HUES48 (cell line): ENCODE measurements at regions not wholly inside any gene's neighbourhood (a gene's known extent, or its start where the extent isn't known, plus 50 kb on each side); places are given as distances from the start of the nearest gene placed in this dataset.

ENCODE experiments used
- H3K27ac ChIP-seq: one replicate; pipeline ENCODE4 v1.7.0; 2013; ENCODE audit warnings: low read depth, low read length, inconsistent platforms
- H3K27me3 ChIP-seq: 2 replicates; pipeline ENCODE4 v1.6.1; 2013; ENCODE audit warnings: mild to moderate bottlenecking, low read length; ENCODE audit not compliant: control insufficient read depth, insufficient read depth
- H3K36me3 ChIP-seq: 2 replicates; pipeline ENCODE4 v1.6.1; 2013; ENCODE audit warnings: low read length; ENCODE audit not compliant: control insufficient read depth, insufficient read depth
- H3K4me1 ChIP-seq: 2 replicates; pipeline ENCODE4 v1.6.1; 2013; ENCODE audit warnings: mild to moderate bottlenecking, low read length; ENCODE audit not compliant: control insufficient read depth, insufficient read depth
- H3K4me3 ChIP-seq: 2 replicates; pipeline ENCODE4 v1.5.1; 2013; ENCODE audit warnings: mild to moderate bottlenecking, low read depth, low read length
- H3K9ac ChIP-seq: 2 replicates; pipeline ENCODE4 v1.6.1; 2013; ENCODE audit warnings: mild to moderate bottlenecking, low read depth, low read length, moderate library complexity
- H3K9me3 ChIP-seq: 2 replicates; pipeline ENCODE4 v1.6.1; 2013; ENCODE audit warnings: low read length; ENCODE audit not compliant: control insufficient read depth, insufficient read depth

DNA sequence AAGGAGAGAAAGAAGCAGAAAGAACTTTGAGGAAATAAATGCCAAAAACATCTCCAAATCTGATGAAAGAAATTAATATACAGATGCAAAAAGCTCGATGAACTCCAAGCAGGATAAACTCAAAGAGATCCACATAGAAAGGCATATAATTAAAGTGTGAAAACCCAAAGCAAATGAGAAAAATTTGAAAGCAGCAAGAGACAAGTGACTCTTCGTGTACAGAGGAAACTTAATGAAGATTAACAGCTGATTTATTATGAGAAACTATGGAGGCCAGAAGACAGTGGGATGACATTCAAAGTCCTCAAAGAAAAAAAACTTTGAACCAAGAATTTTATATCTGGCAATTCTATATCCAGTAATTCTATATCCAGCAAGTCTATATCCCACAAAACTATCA lies 163.0 kb upstream of the TMCC3 start:
- no peaks in the 10 kb centered on the region for H3K27me3 ChIP-seq
- peaks cover 23% of the 10 kb centered on the region for H3K9me3 ChIP-seq
- no peak overlapping the region for H3K27ac ChIP-seq
- peaks cover 12% of the 10 kb centered on the region for H3K4me1 ChIP-seq
- no peak overlapping the region for H3K9ac ChIP-seq
- no peaks in the 10 kb centered on the region for H3K36me3 ChIP-seq
- H3K4me3 ChIP-seq: no peak overlapping the region

DNA sequence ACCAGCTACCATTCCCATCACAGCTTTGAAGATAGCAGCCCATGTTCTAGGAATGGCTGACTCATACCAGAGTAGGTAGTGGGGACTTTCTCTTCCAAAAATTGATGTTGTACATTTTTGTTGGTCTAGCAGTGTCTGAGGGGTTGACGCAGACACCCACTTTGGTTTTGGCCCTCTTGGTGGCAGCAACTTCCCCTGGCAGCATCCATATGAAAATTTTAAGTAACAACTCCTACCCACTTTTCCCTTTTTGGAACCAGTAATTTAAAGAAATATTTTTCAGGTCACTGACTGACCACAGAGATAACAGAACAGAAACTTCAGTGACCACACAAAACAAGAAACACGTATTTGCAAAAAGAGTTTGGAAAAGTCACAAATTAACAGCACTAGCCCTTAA lies 162.0 kb upstream of the TMCC3 start:
- H3K4me3 ChIP-seq: no peak overlapping the region
- no peak overlapping the region for H3K27ac ChIP-seq
- H3K36me3 ChIP-seq: no peaks in the 10 kb centered on the region

DNA sequence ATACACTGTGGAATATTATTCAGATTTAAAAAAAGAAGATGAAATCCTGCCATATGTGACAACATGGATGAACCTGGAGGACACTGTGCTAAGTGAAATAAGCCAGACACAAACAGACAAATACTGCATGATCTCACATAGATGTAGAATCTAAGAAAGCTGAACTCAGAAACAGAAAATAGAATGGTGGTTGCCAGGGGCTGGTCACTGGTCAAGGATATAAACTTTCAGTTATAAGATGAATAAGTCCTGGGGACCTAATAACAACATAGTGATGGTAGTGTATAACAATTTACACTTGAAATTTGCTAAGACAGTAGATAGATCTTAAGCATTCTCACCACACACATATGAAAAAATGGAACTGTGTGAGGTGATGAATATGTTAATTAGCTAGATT lies 161.3 kb upstream of the TMCC3 start:
- Histone ChIP-seq H3K27me3 (no peaks in the 10 kb centered on the region; the same call in 1 of the 2 replicates), H3K4me3 (no peak overlapping the region), H3K9ac (no peak overlapping the region), H3K36me3 (no peaks in the 10 kb centered on the region), H3K9me3 (peaks cover 23% of the 10 kb centered on the region), H3K4me1 (peaks cover 12% of the 10 kb centered on the region), H3K27ac (no peak overlapping the region)

More for the DNA sequence above, 162.0 kb upstream of the TMCC3 start:
- Histone ChIP-seq H3K9ac (no peak overlapping the region), H3K27me3 (no peaks in the 10 kb centered on the region; the same call in 1 of the 2 replicates), H3K9me3 (peaks cover 23% of the 10 kb centered on the region), H3K4me1 (peaks cover 12% of the 10 kb centered on the region)

DNA sequence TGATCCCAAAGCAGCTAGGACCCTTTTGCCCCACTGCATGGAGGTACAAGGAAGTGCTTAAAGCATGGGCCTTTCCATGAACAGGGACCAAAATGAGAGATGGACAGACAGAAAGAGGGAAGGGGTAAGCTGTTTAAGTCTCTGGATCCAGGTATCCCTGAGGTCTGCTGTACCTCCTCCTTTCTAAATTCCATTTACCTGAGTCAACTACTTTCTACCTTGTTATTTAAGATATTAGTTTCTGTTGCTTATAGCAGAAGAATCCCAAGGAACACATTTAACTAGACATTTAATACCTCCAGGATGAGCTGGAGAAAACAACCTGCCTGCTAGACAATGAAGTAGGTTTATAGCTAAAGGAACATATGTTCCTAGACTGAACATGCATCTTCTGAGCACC lies 157.6 kb upstream of the TMCC3 start:
- no peak overlapping the region for H3K9ac ChIP-seq
- H3K9me3 ChIP-seq: peaks cover 8% of the 10 kb centered on the region
- no peaks in the 10 kb centered on the region for H3K4me1 ChIP-seq
- no peak overlapping the region for H3K27ac ChIP-seq
- no peaks in the 10 kb centered on the region for H3K36me3 ChIP-seq
- H3K27me3 ChIP-seq: no peaks in the 10 kb centered on the region; the same call in 1 of the 2 replicates
- no peak overlapping the region for H3K4me3 ChIP-seq

DNA sequence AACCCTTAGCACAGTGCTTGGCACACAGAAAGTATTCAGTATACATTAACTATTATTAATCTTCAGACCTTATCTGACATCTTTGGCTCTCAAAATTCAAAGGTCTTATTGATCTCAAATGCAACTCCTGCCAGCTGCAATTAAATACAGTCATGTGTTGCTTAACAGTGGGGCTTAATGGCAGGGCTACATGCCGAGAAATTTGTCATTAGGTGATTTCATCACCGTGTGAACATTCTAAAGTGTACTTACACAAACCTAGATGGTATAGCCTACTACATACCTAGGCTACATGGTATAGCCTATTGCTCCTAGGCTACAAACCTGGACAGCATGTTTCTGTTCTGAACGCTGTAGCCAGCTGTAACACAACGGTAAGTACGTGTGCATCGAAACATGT lies 156.3 kb upstream of the TMCC3 start:
- H3K9me3 ChIP-seq: 0 out of 2 replicates have a peak, but pooled peaks cover 5% of the 10 kb centered on the region
- H3K27me3 ChIP-seq: no peaks in the 10 kb centered on the region; the same call in 1 of the 2 replicates
- no peak overlapping the region for H3K9ac ChIP-seq
- H3K4me3 ChIP-seq: no peak overlapping the region
- H3K4me1 ChIP-seq: no peaks in the 10 kb centered on the region
- no peaks in the 10 kb centered on the region for H3K36me3 ChIP-seq
- H3K27ac ChIP-seq: no peak overlapping the region

DNA sequence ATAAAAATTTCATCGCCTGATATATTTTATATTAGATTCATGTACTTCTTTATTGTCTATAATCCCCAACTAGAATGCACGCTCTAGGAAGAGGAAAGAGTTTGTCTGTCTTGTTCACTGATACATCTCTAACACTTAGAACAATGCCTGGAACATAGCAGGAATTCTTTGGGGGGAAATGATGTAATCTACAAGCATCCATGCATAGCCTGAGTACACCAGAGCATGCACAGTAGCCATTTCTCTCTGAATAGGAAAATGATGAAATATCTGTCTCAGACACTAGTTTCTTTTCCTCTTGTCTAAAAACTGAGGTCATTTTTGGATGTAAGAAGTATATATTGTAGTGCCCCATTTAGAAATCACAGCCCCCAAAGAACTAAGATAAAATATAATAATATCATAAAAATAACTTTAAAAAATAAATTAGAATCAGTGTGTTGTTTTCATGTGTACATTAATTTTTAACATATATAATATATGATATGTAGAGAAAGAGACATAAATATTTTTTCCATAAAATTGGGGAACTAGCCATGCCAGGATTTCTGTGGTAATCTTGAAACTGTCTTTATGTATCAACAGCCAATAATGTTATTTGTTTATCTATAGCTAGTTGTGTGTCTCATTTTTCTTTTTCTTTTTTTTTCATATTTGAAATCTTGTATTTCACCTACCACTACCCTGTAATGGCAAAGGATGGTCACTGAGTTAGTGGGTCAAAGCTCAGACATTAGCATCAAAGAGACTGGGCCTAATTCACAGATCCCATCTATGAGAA lies 155.6 kb upstream of the TMCC3 start:
- Histone ChIP-seq H3K27me3 (no peaks in the 10 kb centered on the region; the same call in 1 of the 2 replicates), H3K9ac (no peak overlapping the region), H3K36me3 (no peaks in the 10 kb centered on the region), H3K9me3 (0 out of 2 replicates have a peak, but pooled peaks cover under 1% of the 10 kb centered on the region), H3K27ac (no peak overlapping the region), H3K4me3 (no peak overlapping the region), H3K4me1 (no peaks in the 10 kb centered on the region)

DNA sequence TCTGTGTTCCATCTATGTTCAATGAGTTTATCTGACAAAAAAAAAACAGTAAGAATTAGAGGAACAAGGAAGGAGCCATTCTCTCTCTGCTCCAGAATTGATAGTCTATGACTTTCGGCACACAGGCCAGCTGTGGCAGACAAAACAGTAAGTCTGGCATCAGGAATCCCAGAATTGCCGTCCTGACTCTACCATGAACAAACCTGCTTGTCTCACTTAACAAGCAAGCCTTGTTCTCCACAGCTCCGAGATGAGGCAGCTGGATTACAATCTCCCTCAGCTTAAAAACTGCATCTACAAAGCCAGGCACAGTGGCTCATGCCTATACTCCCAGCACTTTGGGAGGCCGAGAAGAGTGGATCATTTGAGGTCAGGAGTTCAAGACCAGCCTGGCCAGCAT lies 153.6 kb upstream of the TMCC3 start:
- Histone ChIP-seq H3K9ac (no peak overlapping the region), H3K27ac (no peak overlapping the region), H3K36me3 (no peaks in the 10 kb centered on the region), H3K9me3 (no peaks in the 10 kb centered on the region), H3K4me1 (no peaks in the 10 kb centered on the region), H3K27me3 (no peaks in the 10 kb centered on the region; the same call in 1 of the 2 replicates), H3K4me3 (no peak overlapping the region)

DNA sequence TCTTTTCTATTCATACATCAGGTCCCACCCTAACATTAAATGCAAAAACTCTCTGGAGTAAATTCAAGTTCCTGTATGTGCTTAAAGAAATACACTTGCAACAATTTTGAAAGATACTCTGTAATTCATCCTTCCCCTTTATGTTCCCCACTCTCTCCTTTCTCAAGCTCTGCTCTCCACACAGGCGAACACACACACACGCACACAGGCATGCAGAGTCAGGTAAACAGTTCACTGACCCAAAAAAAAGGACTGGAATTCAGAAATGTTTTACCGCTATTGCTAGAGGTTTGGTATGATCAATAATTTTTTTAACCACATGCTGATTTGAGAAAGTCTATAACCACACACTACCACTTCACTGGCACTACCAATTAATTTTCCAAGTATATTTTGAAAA lies 152.4 kb upstream of the TMCC3 start:
- no peak overlapping the region for H3K27ac ChIP-seq
- H3K36me3 ChIP-seq: no peaks in the 10 kb centered on the region
- no peak overlapping the region for H3K4me3 ChIP-seq
- no peak overlapping the region for H3K9ac ChIP-seq
- H3K4me1 ChIP-seq: no peaks in the 10 kb centered on the region
- no peaks in the 10 kb centered on the region; the same call in 1 of the 2 replicates for H3K27me3 ChIP-seq
- H3K9me3 ChIP-seq: no peaks in the 10 kb centered on the region

DNA sequence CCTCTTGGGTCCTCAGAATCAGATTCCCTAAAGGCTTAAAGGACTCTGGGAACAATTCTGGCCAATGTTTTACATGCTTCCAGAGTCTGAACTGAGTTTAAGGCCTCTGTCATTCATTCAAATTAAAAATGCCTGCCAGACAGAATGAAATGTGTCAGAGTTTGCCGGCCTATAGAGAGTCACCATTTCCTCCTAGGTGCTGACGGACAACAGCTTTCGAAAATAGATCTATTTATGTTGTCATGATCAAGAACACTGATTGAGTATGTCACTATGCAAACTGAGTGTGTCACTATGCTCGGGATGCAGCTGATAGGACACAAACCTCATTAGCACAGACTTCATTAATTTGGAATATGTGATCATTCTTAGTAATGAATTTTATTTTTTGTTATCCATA lies 151.4 kb upstream of the TMCC3 start:
- Histone ChIP-seq H3K27ac (no peak overlapping the region), H3K36me3 (no peaks in the 10 kb centered on the region), H3K9me3 (no peaks in the 10 kb centered on the region), H3K4me3 (no peak overlapping the region), H3K9ac (no peak overlapping the region), H3K4me1 (no peaks in the 10 kb centered on the region), H3K27me3 (no peaks in the 10 kb centered on the region)

DNA sequence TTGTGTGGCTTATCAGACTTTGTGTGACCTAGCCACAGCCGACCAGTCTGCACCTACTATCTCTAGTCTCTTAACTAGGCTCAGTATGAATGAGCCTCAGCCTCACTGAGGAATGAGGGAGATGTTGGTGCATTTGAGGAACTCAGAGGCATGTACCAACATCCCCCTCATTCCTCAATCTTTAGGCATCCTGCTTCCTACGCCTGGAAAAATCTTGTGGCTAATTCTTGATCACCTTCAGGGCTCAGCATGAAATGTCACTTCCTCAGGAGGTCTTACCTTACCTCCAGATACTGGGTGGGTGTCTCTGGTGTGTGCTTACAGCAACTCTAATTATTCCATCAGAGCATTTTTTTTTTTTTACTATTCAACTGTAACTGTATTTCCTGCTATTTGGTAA lies 148.8 kb upstream of the TMCC3 start:
- 0 out of 2 replicates have a peak, but pooled peaks cover 6% of the 10 kb centered on the region for H3K4me1 ChIP-seq
- no peaks in the 10 kb centered on the region for H3K9me3 ChIP-seq
- H3K4me3 ChIP-seq: no peak overlapping the region
- H3K9ac ChIP-seq: no peak overlapping the region
- no peaks in the 10 kb centered on the region for H3K27me3 ChIP-seq
- no peaks in the 10 kb centered on the region for H3K36me3 ChIP-seq
- no peak overlapping the region for H3K27ac ChIP-seq

DNA sequence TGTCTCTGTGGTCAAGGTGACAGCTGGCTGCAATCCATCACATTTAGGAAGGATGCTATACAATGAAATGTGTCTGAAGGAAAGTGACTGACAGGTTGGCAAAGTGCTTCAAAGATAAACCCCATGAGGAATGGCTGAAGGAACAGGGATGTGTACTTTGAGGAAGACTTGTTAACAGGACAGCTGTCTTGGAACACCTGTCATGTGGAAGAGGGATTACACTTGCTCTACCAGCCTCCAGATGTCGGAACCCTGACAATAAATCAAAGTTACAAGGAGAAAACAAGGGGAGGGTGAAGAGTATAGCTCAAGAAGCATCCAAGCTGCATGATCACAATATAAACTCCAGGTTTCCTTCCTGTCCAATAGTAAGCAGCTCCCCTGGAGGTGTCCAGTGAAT lies 147.8 kb upstream of the TMCC3 start:
- Histone ChIP-seq H3K9me3 (no peaks in the 10 kb centered on the region), H3K9ac (no peak overlapping the region), H3K27me3 (no peaks in the 10 kb centered on the region), H3K27ac (no peak overlapping the region), H3K4me3 (no peak overlapping the region), H3K36me3 (no peaks in the 10 kb centered on the region), H3K4me1 (0 out of 2 replicates have a peak, but pooled peaks cover 6% of the 10 kb centered on the region)
